HepG2 (cell line): ENCODE measurements at regions not wholly inside any gene's neighbourhood (a gene's known extent, or its start where the extent isn't known, plus 50 kb on each side); places are given as distances from the start of the nearest gene placed in this dataset.

Experiments used
- ATAC-seq: fragments of 200-7000 bp; cut with Tn5 transposase; 3 replicates; pipeline ENCODE4 v1.9.1; 2020; ENCODE audit warnings: mild to moderate bottlenecking, moderate library complexity
- BruUV-seq: library from RNA; stranded (reverse); fragments of 400-500 nt; replicated peaks from 2 replicates; lab custom pipeline; 2021; lab: Mats Ljungman, UMichigan
- CTCF ChIA-PET: fragments of 300-600 bp; formaldehyde crosslinking; extraction: SDS; loops from one replicate; lab custom pipeline; 2021; ENCODE audit warnings: low total read pairs, inconsistent platforms, low intra/inter-chr PET ratio; lab: Yijun Ruan, JAX
- POLR2A ChIA-PET: fragments of 350-600 bp; sonication (Branson Sonifier 250); formaldehyde crosslinking; loops from one replicate; lab custom pipeline; 2020; ENCODE audit warnings: antibody characterized with exemption, inconsistent platforms; lab: Yijun Ruan, JAX
- DNase-seq: peaks from one replicate; pipeline ENCODE4 v3.0.0-alpha.2; 2015; ENCODE audit warnings: low spot score
- FAIRE-seq: peaks from 3 replicates; lab custom pipeline; 2011; peaks lifted over from hg19 to GRCh38; lab: Jason Lieb, UNC
- H2AFZ ChIP-seq: one replicate; pipeline ENCODE4 v1.6.1; 2011; ENCODE audit warnings: low read length, inconsistent platforms
- H3K27ac ChIP-seq: fragments of 300-600 bp; 3 replicates; pipeline ENCODE4 v1.8.0; 2011; ENCODE audit warnings: mixed run types, mild to moderate bottlenecking, mixed read lengths, low read length, inconsistent platforms; ENCODE audit not compliant: insufficient read depth; ENCODE audit errors: extremely low read length
- H3K27me3 ChIP-seq, 2 experiments: fragments of 200-600 bp in 1 of 2; 2 replicates in 1 of 2; 3 replicates in 1 of 2; pipeline versions ENCODE4 v1.6.0 to v1.8.0; 2011; ENCODE audit warnings: low read length in 2 of 2, mild to moderate bottlenecking in 2 of 2, moderate library complexity in 2 of 2, inconsistent platforms in 1 of 2; ENCODE audit not compliant: insufficient read depth in 2 of 2, control insufficient read depth in 1 of 2
- H3K36me3 ChIP-seq, 2 experiments: fragments of 200-600 bp in 1 of 2; replicated peaks in 1 of 2; 2 replicates in 1 of 2; 3 replicates in 1 of 2; pipeline versions ENCODE4 v1.5.1 to v1.8.0; 2011; ENCODE audit warnings: low read length in 2 of 2, inconsistent platforms in 1 of 2; ENCODE audit not compliant: insufficient read depth in 2 of 2, control insufficient read depth in 1 of 2
- H3K4me1 ChIP-seq: 2 replicates; pipeline ENCODE4 v1.5.1; 2012; ENCODE audit warnings: low read length, inconsistent platforms; ENCODE audit not compliant: insufficient read depth
- H3K4me2 ChIP-seq: 2 replicates; pipeline ENCODE4 v1.6.0; 2011; ENCODE audit warnings: low read depth, low read length, inconsistent platforms
- H3K4me3 ChIP-seq, 3 experiments: fragments of 200-600 bp in 1 of 3; sonication (generic), shearing (Covaris generic) in 1 of 3; replicated peaks in 1 of 3; 2 replicates each; pipeline ENCODE4 v1.5.1; 2011 to 2016; ENCODE audit warnings: low read length in 3 of 3, inconsistent platforms in 2 of 3, low read depth in 2 of 3, mild to moderate bottlenecking in 2 of 3, control low read depth in 1 of 3, mixed read lengths in 1 of 3; ENCODE audit not compliant: insufficient read depth in 1 of 3
- H3K79me2 ChIP-seq: one replicate; pipeline ENCODE4 v1.6.1; 2011; ENCODE audit warnings: low read length, inconsistent platforms; ENCODE audit not compliant: insufficient read depth
- H3K9ac ChIP-seq: 2 replicates; pipeline ENCODE4 v1.6.0; 2011; ENCODE audit warnings: mild to moderate bottlenecking, low read depth, low read length, inconsistent platforms; ENCODE audit not compliant: insufficient read depth
- H3K9me3 ChIP-seq: 2 replicates; pipeline ENCODE4 v1.5.1; 2012; ENCODE audit warnings: mild to moderate bottlenecking, low read length
- H4K20me1 ChIP-seq: 2 replicates; pipeline ENCODE4 v1.6.0; 2011; ENCODE audit warnings: inconsistent platforms, mild to moderate bottlenecking, low read length, moderate library complexity; ENCODE audit not compliant: insufficient read depth
- EED ChIP-seq: sonication (generic); formaldehyde crosslinking; IDR thresholded peaks from 2 replicates; pipeline ENCODE4 v1.5.0; 2020; ENCODE audit warnings: mild to moderate bottlenecking, missing genetic modification reagents
- MYC ChIP-seq: sonication (generic); formaldehyde crosslinking; IDR thresholded peaks from 2 replicates; pipeline ENCODE4 v1.9.0; 2021; ENCODE audit warnings: missing genetic modification reagents, borderline replicate concordance
- PHF20 ChIP-seq: sonication (generic); formaldehyde crosslinking; IDR thresholded peaks from 2 replicates; pipeline ENCODE4 v1.5.0; 2020; ENCODE audit warnings: mild to moderate bottlenecking, missing genetic modification reagents
- ZNF343 ChIP-seq: sonication (generic); formaldehyde crosslinking; IDR thresholded peaks from 2 replicates; pipeline ENCODE4 v1.4.0; 2020; ENCODE audit warnings: mild to moderate bottlenecking, missing genetic modification reagents
- WGBS: methylation state at CpG from one replicate; pipeline ENCODE4 v1.1.6; 2017; ENCODE audit warnings: low lambda C conversion rate; 5-methylcytosine and 5-hydroxymethylcytosine counted together
- in situ Hi-C: cut with HindIII; loops from 2 replicates; pipeline ENCODE4 v1.10.0; 2017; ENCODE audit warnings: low pct_unique_long_range_greater_than_20kb; ENCODE audit not compliant: extremely low pct_ligation_motif_present
- intact Hi-C: fragments of 100-400 bp; cut with micrococcal nuclease; formaldehyde crosslinking; loops from one replicate; pipeline ENCODE4 v1.10.0; 2022; ENCODE audit not compliant: unreplicated experiment
- TF ChIP-seq, protein P1 (sequence below): sonication (generic); formaldehyde crosslinking; IDR thresholded peaks from 2 replicates; pipeline ENCODE4 v1.4.0; 2020; ENCODE audit warnings: missing genetic modification reagents, borderline replicate concordance
- TF ChIP-seq, protein P2 (sequence below): sonication (generic); formaldehyde crosslinking; IDR thresholded peaks from 2 replicates; pipeline ENCODE4 v1.5.0; 2020; ENCODE audit warnings: missing genetic modification reagents
- TF ChIP-seq, protein P3 (sequence below): sonication (generic); formaldehyde crosslinking; IDR thresholded peaks from 2 replicates; pipeline ENCODE4 v1.4.0; 2020; ENCODE audit warnings: mild to moderate bottlenecking, missing genetic modification reagents

DNA sequence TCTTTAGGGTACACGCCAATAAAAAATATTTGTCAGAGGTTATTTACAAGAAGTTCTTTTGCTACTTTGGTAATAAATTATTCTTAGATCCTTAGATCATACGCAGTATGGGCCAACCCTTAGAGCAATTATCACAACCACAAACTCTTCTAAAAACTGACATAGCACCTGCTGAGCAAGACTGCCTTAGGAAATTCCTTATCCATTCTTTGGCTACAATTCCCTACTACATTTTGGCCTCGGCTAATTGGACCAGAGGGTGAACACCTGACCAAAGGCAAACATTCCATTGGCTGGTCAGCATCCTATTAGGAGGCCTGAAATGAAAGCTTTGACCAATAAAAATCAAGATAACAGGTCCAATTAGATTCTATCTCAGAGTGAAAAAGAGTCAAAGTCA is 147.6 kb upstream of the CCDC68 start (continued):
- TF ChIP-seq, protein P1, sequence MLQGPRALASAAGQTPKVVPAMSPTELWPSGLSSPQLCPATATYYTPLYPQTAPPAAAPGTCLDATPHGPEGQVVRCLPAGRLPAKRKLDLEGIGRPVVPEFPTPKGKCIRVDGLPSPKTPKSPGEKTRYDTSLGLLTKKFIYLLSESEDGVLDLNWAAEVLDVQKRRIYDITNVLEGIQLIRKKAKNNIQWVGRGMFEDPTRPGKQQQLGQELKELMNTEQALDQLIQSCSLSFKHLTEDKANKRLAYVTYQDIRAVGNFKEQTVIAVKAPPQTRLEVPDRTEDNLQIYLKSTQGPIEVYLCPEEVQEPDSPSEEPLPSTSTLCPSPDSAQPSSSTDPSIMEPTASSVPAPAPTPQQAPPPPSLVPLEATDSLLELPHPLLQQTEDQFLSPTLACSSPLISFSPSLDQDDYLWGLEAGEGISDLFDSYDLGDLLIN (CRISPR knock-in tag), result no peak

DNA sequence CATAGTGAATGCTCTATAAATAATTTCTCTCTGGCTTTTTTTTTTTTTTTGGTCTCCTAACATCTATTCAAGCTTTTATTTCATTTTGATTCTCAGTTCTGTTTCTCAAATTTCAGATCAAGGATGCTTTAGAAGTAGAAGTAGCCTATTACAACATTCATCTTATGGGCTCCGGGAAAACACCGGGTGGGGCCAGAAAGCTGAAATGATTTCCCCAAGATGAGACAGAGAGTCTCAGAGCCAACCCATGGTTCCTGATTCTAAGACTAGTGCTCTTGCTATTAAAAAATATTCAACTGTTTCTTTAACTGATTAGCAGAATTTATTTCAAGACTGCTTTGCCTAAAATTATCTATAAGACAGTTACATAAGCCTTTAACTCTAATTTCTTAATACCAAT is 147.2 kb upstream of the CCDC68 start:
- no peak for ATAC-seq
- Histone ChIP-seq H3K79me2 (no peaks in the 10 kb centered on the region), H2AFZ (no peak overlapping the region), H3K4me2 (no peak overlapping the region), H3K9ac (no peak overlapping the region), H3K27ac (no peak overlapping the region), H3K27me3 (no peaks in the 10 kb centered on the region), H3K36me3 (no peaks in the 10 kb centered on the region), H3K4me1 (no peaks in the 10 kb centered on the region), H3K9me3 (no peaks in the 10 kb centered on the region; the same call in 1 of the 2 replicates), H3K4me3 (no peak overlapping the region), H4K20me1 (no peaks in the 10 kb centered on the region)
- DNase-seq, result no peak
- intact Hi-C loops, result no loop called here
- BruUV-seq, result no TSS peak
- in situ Hi-C loops, result no loop called here
- POLR2A ChIA-PET, result no interaction called here
- TF ChIP-seq MYC (CRISPR knock-in tag) (no peak), PHF20 (CRISPR knock-in tag) (no peak), ZNF343 (CRISPR knock-in tag) (no peak)
- WGBS, result 94% methylated on average over 2 of the region's 2 CpGs
- FAIRE-seq, result no peak
- CTCF ChIA-PET, result no interaction called here

DNA sequence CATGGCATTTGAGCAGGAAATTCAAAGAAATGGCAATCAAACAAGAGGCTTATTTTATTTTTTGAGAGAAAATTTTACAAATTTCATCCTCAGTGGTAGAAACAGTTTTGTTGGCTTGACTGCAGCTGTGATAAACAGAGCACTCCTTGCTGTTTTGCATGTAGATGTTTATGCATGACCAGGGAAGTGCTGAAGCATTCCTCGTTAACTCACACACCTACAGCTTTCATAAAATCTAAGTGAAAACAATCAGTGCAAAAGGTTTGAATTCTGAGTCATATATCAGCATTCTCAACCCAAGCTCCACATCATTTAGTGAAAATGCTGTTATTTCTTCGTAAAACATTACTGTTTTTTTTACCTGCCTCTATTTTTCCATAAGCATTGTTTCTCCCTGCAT is 146.6 kb upstream of the CCDC68 start:
- CTCF ChIA-PET, result no interaction called here
- H4K20me1 ChIP-seq, result no peaks in the 10 kb centered on the region
- ATAC-seq (no peak), DNase-seq (no peak), FAIRE-seq (no peak)
- in situ Hi-C loops, result no loop called here
- 0% methylated on average over 2 of the region's 2 CpGs for WGBS
- H3K79me2 ChIP-seq, result no peaks in the 10 kb centered on the region
- H2AFZ ChIP-seq, result no peak overlapping the region
- H3K9ac ChIP-seq, result no peak overlapping the region
- no peak overlapping the region for H3K4me3 ChIP-seq
- POLR2A ChIA-PET, result no interaction called here
- no peaks in the 10 kb centered on the region for H3K4me1 ChIP-seq
- H3K27me3 ChIP-seq, result no peaks in the 10 kb centered on the region
- no peak overlapping the region for H3K4me2 ChIP-seq
- intact Hi-C loops, result no loop called here
- no peaks in the 10 kb centered on the region for H3K36me3 ChIP-seq
- no TSS peak for BruUV-seq
- H3K9me3 ChIP-seq, result no peaks in the 10 kb centered on the region; the same call in 1 of the 2 replicates
- no peak overlapping the region for H3K27ac ChIP-seq
- TF ChIP-seq, protein P2, sequence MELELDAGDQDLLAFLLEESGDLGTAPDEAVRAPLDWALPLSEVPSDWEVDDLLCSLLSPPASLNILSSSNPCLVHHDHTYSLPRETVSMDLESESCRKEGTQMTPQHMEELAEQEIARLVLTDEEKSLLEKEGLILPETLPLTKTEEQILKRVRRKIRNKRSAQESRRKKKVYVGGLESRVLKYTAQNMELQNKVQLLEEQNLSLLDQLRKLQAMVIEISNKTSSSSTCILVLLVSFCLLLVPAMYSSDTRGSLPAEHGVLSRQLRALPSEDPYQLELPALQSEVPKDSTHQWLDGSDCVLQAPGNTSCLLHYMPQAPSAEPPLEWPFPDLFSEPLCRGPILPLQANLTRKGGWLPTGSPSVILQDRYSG, result no peak
- TF ChIP-seq, protein P3, sequence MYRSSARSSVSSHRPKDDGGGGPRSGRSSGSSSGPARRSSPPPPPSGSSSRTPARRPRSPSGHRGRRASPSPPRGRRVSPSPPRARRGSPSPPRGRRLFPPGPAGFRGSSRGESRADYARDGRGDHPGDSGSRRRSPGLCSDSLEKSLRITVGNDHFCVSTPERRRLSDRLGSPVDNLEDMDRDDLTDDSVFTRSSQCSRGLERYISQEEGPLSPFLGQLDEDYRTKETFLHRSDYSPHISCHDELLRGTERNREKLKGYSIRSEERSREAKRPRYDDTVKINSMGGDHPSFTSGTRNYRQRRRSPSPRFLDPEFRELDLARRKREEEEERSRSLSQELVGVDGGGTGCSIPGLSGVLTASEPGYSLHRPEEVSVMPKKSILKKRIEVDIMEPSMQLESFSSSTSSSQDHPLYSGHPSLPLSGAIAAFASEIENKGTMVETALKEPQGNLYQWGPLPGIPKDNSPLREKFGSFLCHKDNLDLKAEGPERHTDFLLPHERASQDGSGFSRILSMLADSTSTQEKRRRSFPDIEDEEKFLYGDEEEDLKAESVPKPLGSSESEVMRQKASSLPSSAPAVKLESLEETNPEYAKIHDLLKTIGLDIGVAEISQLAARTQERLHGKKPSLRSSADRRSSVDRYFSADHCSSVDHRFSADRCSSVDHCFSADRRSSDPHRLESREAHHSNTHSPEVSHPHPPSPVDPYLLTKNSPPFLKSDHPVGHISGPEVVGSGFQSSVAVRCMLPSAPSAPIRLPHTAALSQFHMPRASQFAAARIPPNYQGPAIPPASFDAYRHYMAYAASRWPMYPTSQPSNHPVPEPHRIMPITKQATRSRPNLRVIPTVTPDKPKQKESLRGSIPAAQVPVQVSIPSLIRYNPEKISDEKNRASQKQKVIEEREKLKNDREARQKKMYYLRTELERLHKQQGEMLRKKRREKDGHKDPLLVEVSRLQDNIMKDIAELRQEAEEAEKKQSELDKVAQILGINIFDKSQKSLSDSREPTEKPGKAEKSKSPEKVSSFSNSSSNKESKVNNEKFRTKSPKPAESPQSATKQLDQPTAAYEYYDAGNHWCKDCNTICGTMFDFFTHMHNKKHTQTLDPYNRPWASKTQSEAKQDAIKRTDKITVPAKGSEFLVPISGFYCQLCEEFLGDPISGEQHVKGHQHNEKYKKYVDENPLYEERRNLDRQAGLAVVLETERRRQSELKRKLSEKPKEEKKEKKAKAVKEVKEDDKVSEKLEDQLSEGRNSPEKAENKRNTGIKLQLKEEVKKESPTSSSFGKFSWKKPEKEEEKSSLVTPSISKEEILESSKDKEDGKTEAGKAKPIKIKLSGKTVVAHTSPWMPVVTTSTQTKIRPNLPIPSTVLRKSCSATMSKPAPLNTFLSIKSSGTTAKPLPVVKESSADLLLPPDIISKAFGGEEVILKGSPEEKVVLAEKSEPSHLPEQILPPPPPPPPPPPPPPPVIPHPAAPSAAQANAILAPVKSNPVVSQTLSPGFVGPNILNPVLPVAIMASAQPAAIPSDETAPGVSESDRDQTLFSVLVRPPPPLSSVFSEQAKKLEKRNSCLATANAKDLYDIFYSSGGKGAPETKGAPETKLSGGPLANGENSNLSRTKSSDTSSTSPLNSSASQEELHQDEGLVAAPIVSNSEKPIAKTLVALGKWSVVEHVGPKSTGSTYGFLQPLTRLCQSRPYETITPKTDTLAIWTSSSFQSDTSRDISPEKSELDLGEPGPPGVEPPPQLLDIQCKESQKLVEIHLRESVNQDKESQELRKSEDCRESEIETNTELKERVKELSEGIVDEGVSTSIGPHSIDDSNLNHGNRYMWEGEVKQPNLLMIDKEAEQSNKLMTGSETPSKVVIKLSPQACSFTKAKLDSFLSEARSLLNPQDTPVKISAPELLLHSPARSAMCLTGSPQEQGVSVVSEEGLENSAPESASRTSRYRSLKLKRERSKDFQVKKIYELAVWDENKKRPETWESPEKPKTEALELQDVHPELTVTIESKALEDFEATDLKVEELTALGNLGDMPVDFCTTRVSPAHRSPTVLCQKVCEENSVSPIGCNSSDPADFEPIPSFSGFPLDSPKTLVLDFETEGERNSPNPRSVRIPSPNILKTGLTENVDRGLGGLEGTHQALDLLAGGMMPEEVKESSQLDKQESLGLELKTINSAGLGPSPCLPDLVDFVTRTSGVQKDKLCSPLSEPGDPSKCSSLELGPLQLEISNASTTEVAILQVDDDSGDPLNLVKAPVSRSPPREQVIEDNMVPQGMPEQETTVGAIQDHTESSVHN, result no peak
- no peak for TF ChIP-seq EED
